ENCODE measurements at regions not wholly inside any gene's neighbourhood (a gene's known extent, or its start where the extent isn't known, plus 50 kb on each side); places are given as distances from the start of the nearest gene placed in this dataset.
"Not testable (repeated sequence)": the region's sequence is repeated elsewhere in the genome, so short reads cannot be mapped to it uniquely, and the experiment has no call there.

DNA sequence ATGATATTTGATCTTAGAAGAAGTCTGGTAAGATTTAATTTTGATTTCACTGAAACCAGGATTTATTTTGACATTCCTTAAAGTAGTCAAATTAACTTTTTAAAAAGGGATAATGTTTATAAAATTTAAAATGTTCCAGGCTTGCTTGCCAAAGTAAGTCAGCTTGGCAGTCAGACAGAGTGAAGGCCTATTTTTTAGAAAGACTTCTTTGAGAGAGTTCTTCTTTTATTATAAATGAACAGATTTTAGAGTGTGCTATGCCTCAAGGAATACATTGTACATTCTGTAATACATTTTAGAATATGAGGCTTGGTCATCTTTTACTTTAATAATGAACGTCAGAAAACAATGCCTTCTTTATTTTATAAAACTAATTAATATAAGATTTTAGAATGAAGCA is 138.7 kb downstream of the DISP1 start:
- DNase-seq: no peak

DNA sequence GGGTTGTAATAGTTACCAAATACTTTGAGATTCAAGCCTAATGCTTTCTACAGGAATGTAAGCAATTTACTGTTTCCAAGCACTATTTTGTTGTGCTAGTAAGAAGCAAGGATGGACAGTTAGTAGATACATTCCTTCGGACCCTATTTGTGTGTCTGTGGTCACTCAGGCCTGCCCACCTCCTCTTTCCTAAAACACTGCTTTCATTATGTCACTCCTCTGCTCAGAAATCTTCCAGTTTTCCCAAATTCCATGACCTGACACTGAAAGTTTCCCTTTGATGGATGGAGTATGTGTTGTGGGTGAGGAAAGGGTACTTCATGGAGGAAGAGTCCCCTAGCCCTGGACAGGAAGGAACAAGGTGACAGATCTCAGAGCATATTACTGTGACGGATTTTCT is 141.1 kb downstream of the DISP1 start:
- DNase-seq: no peak

DNA sequence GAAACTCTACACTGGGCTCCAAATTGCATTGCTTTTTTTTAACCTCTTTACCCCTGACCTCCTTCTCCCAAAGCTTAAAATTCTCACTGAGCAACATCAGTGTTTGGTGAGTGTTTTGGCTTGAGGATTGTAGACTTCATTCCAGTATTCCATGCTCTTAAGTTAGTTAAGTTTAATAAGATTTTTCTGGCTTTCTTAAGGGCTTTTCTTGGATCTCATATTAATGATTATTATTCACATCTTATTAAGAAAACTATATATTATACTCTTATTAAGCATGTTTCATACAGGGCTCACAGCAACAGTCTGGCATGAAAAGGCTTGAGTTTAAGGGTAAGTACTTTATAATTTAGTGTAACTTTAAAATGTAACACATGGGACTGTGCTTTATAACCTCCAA is 141.8 kb downstream of the DISP1 start:
- DNase-seq: no peak

DNA sequence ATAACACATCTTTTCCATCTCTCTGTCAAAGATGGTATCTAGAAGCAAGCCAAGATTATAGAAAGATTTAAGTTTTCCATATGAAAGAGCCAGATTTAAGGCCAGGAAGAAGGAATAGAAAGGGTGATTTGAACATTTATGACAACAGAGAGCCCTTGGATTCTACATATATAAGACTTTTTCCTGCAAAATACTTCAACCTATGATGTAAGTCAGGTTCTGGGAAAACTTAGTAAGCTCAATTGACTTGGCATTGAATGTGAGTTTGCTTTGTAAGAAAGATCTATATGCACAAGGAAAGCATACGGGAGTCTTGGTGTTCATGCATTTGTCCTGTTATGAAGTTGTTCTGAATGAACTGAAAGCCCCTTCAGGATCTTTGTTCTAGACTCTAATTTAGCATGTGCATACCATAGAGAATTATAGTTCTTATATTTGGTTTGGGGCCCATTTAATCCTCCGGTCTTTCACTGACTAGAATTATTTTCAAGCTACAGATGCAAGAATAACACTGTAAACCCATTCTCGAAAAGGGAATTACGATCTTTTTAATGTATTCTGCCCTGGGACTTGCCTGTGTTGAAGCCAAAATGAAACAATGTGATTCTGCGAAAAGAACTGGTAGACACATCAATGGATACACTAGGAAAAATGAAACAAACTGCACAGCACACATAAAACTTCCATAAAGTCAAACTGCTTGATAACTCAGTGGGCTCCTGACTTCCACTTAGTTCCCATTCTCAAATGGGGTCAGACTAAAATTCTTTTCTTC is 152.8 kb downstream of the DISP1 start:
- no peak for DNase-seq

DNA sequence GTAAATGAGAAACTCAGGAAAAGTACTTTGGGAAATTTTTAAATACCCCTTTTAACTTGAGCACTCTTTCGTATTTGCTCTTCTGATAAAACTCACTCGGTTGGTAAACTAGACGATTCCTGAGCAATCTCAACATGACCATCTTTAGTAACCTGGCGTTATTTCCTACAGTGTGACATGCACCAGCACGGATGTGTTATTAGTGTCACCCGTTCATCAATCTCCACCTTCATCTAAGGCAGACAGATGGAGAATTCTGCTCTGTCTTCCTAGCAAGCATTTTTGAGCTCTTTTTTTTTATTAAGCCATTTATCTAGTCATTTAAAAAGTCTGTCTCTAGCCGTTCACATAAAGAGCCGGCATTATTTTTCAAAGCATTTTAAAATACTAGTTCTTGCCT is 155.2 kb downstream of the DISP1 start:
- no peak for DNase-seq

DNA sequence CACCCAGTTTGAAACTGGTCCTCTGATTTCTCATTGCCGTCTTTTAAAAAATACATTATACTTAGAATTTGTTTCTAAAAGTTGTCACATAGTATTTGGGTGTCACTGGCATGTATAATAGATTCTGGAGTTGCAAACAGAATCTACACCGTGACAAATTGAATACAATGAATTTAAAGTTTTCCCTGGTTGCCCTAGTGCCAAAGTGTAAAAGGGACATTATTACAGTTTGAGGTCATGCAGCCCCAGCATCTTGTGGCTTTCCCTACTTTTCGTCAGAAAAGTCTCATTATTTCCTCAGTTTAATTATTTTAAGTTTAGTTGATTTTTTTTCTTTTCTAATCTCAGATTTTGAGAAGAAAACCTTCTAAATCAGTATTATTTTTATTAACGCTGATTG is 155.9 kb downstream of the DISP1 start:
- no peak for DNase-seq

DNA sequence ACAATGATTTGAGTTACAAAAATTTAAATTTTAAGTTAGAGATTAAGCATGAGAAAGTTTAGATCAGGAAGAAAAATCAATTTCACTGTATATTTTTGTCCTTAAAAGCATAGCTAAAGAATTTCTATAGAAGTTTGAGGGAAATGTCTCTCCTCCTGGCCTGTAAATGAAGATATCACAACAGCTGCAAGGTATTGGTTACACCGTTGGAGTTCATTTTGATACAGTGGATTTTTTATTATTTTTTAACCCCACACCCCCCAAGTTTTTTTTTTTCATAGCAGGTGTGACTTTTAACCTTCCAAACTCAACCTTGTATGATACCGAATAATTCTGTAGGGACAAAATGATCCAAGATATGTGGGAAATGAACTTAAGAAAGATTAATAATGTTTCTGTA is 156.3 kb downstream of the DISP1 start:
- no peak for DNase-seq

DNA sequence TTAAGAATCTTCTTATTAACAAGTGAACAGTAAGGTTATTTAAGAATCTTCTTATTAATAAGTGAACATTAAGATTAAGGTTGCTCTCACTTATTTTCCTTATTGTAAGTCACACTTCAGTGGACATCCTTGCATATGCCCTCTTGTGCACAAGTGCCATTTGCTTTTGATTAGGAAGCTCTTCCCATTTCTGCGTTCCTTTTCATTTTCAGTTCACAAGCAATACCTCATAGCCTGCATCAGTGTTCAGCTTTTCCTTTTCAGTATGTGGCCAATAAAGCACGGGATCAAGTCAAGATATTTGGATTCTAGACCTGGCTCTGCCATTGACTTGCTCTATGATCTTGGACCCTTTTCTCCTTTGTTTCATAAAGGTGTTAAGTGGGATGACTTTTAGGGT is 158.7 kb downstream of the DISP1 start:
- DNase-seq: no peak

DNA sequence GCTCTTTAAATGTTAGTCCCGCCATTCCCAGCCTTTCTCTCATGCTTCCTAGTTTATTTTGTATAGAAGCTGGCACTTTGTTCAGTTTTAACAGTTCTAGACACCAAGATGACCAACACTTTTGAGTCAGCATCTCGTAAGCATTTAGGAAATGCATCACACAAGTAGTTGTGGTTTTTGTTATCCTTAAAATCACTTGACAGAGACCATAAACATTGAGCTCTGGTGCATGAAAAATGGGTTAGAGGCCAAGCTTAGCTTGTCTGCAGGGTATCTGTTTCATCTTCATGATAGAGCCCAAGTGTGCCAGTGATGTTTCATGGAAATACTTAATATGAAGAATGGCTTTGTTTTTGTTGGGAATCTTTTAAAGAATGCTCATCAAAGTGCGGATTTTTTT is 159.7 kb downstream of the DISP1 start:
- no peak for DNase-seq

DNA sequence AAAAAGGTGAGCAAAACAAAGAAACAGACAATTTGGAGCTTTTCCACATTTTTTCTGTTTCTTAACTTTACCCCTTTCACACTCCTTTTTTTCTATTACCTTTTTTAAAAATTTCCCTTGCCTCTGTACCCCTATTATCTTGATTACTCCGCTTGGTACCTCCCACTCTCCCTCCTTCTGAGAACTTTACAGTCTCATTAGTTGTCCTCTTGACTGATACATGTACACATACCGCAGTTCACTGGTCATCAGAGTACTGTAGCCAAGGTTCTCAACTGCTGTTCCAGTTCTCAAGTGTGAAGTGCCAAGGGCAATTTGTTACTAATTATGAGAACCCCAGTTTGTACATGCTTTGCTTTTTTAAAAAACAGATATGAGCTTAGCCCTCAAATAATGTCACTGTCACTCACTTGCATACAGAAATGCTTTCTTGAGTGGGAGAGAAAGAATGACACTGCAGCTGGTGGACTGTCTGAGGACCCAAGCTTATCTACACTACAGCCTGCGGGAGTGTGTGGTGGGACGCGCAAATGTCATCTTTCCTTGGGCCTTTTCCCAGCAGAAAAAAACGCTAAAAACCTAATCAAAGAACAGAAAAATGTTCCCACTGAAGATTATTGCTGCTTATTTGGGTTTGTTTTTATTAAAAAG is 160.8 kb downstream of the DISP1 start:
- no peak for DNase-seq

DNA sequence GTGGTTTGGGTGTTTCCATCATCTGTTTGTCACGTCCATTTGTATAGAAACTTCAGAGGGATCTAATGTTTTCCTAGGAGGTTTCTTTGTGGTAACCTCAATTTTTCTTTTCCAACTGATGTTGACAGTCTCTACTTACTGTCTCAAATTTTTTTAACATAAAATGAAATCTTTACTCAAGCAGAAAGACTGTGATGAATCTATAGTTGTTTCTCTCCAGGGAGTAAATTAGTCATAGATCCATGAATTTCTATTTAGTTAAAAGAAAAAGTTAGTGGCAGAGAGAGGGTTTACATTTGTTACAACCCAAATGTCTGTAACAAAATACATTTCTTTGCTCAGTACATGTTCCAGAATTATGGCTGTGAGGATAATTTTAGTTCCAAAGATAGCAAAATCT is 161.6 kb downstream of the DISP1 start:
- no peak for DNase-seq

DNA sequence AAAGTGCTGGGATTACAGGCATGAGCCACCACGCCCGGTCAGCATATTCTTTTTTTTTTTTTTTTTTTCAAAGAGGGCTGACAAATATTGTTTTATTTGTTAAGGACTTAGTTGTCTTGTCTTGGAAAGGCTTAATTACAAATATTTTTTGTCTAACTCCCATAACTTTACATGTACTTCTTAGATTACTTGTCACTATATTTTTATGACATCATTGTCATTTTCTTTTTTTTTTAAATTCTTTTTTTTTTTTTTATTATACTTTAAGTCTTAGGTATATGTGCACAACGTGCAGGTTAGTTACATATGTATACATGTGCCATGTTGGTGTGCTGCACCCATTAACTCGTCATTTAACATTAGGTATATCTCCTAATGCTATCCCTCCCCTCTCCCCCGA is 162.5 kb downstream of the DISP1 start:
- not testable (repeated sequence) for DNase-seq

DNA sequence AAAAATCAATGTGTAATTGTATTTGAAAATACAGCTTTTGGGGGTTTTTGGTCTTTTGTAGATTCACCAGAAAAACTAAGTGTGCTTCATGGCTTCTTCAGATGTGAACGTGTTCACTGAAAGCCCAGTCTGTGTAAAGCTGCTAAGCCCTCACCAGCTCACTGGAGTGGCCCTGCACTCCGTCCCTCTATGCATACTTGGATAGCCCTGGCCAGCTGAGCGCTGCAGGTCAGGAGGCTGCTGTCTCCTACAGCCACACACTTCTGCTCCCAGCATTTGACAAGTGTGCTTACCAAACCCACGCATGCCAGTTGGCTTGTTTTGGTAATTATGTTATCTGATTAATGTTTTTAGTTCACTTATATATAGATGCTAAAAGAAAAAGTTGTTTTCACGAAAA is 163.5 kb downstream of the TLR5 start:
- DNase-seq: no peak

DNA sequence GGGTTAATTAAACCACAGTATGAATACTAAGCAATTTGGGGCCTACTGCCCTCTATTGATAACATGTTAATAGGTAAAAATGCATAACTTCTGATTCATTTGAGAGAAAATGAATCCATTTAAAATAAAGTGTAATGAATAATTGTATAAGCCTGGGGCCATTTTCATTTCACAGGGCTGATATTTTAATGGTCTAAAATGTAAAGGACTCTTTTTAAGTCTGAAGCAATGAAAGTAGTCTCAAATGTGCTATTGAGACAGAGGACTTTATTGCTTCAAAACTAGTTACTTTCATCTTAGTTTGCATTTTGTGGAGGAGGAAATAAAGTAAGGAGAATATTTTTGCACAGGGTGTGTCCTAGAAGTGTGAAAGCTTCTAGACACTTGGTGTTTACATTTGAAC is 155.4 kb downstream of the TLR5 start:
- DNase-seq: no peak

DNA sequence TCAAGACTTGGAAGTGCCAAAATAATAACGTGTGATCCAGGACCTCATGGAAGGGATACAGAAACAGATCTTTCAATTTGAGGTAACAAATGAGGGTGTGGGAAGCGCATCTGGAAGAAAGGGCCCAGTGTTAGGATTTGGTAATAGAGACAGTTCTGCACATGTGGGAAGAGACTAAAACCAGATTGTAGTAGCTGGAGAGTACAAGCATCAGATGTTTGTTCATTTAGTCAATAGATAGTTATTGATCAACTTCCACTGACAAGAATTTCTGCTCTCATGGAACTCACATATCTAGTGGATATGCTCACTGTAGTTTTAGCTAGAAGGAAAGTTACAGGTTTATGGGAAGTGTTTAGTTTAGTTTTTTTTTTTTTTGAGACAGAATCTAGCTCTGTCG is 153.6 kb downstream of the TLR5 start:
- no peak for DNase-seq

DNA sequence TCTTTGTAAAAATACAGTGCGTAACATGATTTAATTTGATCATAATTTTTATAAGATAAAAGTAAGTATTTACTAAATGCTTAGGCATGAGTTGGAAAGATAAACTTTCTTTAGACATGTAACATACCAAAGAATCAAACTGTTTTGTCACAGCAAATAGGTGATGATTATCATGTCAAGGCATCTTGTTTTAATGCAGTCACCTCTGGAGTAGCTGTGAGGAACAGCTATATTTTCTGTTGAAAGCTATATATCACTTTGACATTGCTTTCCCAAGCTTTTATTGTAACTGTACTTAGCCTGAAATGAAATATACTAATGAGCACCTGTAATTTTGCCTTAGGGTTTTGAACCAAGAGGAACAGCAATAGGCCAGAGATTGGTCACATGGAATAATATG is 151.9 kb downstream of the TLR5 start:
- no peak for DNase-seq

DNA sequence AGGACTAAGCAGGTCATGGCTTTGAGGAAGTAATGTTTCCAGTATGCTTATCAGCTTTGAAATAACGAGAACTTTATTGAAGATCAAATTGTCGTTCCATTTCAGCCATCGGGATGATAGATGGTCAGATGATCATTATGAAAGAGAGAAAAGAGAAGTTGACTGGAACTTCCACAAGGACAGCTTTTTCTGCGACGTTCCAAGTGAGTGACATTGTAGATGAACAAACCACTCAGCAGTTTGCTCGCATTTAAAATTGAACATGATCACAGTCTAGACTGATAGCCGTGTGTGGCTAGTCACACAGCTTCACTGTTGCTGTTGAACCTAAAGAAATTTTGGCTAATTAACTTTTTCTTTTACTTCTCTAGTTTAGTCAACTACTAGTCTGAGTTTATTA is 151.1 kb downstream of the TLR5 start:
- DNase-seq: no peak

DNA sequence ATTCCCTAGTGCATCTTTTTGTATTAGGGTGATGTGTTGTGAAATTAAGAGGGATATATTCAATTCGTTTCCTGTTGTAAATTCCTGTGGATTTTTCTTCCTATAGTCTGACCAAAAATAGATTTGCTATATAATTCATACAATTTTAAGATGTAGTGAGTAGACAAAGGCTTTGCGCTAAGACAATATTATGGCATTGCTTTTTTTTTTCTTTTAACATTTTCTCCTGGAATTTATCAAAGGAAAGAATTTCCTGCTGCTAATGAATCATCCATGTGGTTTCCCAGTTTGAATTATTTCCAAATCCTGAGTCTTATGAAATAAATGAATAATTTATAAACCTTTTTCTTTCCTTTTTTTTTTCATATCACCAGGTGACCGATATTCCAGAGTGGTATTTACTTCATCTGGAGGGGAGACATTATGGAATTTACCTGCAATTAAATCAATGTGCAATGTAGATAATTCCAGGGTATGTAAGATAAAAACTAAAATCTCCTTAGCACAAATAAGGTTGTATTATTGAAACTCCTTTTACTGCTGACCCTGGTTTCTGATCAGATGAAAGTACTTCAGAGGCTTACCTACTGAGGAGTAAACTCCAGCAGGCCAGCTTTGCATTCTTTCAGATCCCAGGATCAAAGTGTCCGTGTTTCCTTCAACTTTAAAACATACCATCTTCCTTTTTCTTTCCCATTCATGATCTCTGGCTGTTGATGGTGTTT is 148.4 kb downstream of the TLR5 start:
- DNase-seq: no peak

DNA sequence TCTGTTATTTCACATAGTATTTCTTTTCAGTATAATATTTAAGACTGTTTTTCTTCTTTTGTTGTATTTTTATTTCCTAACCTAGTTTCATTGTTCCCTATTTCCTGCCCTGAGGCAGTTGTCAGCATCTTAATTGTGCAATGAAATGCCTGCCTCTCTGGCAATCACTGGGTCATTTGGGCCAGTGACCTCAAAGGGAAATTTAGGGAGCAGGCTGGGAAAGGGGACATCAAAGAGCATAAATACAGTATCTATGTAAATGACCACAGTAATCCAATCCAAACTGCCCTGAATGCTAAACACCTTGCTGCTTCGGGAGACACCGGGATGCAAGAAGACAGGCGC is 147.8 kb downstream of the TLR5 start:
- no peak for DNase-seq

DNA sequence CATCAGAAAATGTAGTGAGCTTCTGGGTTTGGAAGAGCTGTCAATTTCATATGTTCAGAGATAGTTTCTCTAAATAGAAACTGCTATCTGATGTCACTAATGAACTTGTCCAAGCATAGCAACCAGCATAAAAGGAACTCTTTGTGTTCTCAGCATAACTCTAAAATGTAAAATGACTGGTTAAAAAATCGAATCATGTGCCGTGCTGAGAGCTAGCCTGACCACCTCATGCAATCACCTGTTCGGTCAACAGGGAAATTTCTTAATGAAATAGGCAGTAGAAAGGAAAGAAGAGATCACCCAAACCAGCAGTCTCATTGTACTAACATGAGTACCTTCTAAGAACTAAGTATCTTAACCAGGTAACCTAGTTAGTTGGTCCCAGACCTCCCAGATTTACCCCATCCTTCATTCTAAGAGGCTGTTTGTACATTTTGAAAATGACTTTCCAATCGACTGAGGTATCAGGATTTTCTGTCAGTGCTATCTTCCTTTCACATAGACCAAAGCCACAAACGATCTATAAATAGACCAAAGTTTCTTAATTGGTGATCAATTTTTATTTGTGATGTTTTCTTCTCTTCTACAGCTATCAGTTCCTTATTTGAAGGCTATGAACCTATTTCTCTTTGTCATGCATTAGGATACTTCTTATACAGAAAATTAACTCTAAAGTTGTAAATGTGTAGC is 147.3 kb downstream of the TLR5 start:
- no peak for DNase-seq

DNA sequence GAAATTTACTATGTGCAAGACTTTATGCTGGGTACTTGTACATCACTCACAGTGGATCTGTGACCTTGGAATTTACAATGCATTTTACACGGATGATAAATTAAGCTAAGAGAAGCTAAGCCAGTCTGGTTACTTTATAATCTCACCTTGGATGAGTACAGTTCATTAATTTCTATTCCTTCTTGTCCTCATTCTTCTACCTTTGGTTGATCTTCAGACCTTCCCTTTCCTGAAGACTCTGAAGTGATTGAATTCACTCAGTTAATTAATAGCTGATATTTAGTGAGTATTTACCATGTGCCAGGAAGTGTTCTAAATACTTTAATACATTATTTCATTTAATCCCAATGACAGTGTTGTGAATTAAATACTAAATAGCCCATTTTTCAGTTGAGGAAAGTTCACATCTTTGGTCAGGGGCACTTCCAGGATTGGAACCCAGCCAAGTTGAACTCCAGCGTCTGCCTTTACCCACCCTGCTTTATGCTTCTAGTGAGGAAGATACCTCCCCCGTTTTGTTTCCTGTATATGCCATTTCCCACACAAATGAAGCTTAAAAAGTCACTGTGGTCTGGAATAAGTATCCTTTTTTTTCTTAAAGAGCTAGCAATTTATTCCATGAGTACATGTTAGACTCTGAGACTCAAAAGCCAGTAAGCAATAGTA is 146.6 kb downstream of the TLR5 start:
- no peak for DNase-seq

DNA sequence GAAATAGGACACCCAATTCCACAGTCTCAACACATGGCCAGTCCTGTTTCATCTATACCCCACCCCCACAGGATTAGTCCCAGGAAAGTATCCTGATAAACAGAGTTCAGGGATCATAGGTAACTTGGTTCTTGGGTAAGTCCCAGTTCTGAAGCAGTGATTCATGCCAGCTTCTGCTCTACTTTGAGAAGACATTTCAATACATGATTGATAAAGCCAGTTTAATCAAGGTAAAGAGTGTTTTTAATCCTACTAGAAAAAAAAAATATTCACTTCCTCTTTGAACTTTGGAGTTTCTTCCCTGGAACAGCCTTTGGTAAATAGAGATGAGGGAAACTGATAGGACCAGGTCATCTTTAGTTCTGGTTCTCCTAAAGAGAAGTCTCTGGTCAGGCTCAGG is 142.4 kb downstream of the TLR5 start:
- DNase-seq: no peak
